Peyer's patch (tissue), 4 donors: ENCODE measurements at regions not wholly inside any gene's neighbourhood (a gene's known extent, or its start where the extent isn't known, plus 50 kb on each side); places are given as distances from the start of the nearest gene placed in this dataset.

Experiments used
- DNase-seq, 3 donors: peaks; one replicate each; pipeline ENCODE4 v3.0.0-alpha.2; 2017 to 2019
- H3K27ac ChIP-seq, 4 donors: fragments of 200-600 bp; sonication (generic); one replicate each; pipeline ENCODE4 v1.5.1; 2016 to 2019
- H3K27me3 ChIP-seq, 2 donors: fragments of 200-600 bp; sonication (generic); one replicate each; pipeline ENCODE4 v1.5.1; 2019
- H3K36me3 ChIP-seq, 3 donors: fragments of 200-600 bp; sonication (generic); one replicate each; pipeline ENCODE4 v1.5.1; 2016 to 2019
- H3K4me1 ChIP-seq, 4 donors: fragments of 200-600 bp; sonication (generic); one replicate each; pipeline ENCODE4 v1.5.1; 2016 to 2019
- H3K4me3 ChIP-seq, 4 donors: fragments of 200-600 bp; sonication (generic); 1 replicate in 3 of 4; 2 replicates in 1 of 4; pipeline ENCODE4 v1.5.1; 2016 to 2019; ENCODE audit warnings: mild to moderate bottlenecking in 1 of 4
- H3K9me3 ChIP-seq, 4 donors: fragments of 200-600 bp; sonication (generic); one replicate each; pipeline ENCODE4 v1.5.1; 2016 to 2019; ENCODE audit warnings: mild to moderate bottlenecking in 1 of 4
- CTCF ChIP-seq, 6 experiments: fragments of 450-650 bp in 4 of 6; fragments of 200-600 bp in 2 of 6; sonication (generic) in 1 of 6; IDR thresholded peaks; one replicate each; pipeline ENCODE4 v1.5.1; 2017 to 2019; ENCODE audit warnings: antibody characterized with exemption in 6 of 6, mild to moderate bottlenecking in 3 of 6, moderate library complexity in 1 of 6
- POLR2A ChIP-seq, 2 donors: fragments of 450-650 bp; IDR thresholded peaks; one replicate each; pipeline ENCODE4 v1.5.1; 2017; ENCODE audit warnings: antibody characterized with exemption in 2 of 2, mild to moderate bottlenecking in 2 of 2, moderate library complexity in 2 of 2

- Histone ChIP-seq H3K27me3 (no peaks in the 10 kb centered on the region), H3K4me1 (no peaks in the 10 kb centered on the region), H3K27ac (no peak overlapping the region), H3K9me3 (no peaks in the 10 kb centered on the region), H3K36me3 (no peaks in the 10 kb centered on the region), H3K4me3 (no peak overlapping the region)
- DNase-seq: no peak
- TF ChIP-seq CTCF (IDR thresholded peaks at IDR 0.05): no peak
- TF ChIP-seq POLR2A (IDR thresholded peaks at IDR 0.05): no peak
Measured at GRCh38 chr7:91798425-91798824, 82.1 kb downstream of the MTERF1 start.

GRCh38 chr7:91800389-91800788, 80.1 kb downstream of the MTERF1 start:
- no peaks in the 10 kb centered on the region for H3K4me1 ChIP-seq
- DNase-seq: no peak
- no peak for TF ChIP-seq POLR2A (IDR thresholded peaks at IDR 0.05)
- TF ChIP-seq CTCF (IDR thresholded peaks at IDR 0.05): no peak

GRCh38 chr7:91801331-91801983, 79.0 kb downstream of the MTERF1 start:
- no peak overlapping the region for H3K4me3 ChIP-seq
- no peak for DNase-seq
- no peak overlapping the region for H3K27ac ChIP-seq
- H3K27me3 ChIP-seq: no peaks in the 10 kb centered on the region
- H3K4me1 ChIP-seq: no peaks in the 10 kb centered on the region
- TF ChIP-seq POLR2A (IDR thresholded peaks at IDR 0.05) (no peak), CTCF (IDR thresholded peaks at IDR 0.05) (no peak)
- no peaks in the 10 kb centered on the region for H3K9me3 ChIP-seq
- H3K36me3 ChIP-seq: no peaks in the 10 kb centered on the region

More at GRCh38 chr7:91800389-91800788, 80.1 kb downstream of the MTERF1 start:
- H3K36me3 ChIP-seq: no peaks in the 10 kb centered on the region
- no peaks in the 10 kb centered on the region for H3K9me3 ChIP-seq
- no peak overlapping the region for H3K4me3 ChIP-seq
- no peak overlapping the region for H3K27ac ChIP-seq
- H3K27me3 ChIP-seq: no peaks in the 10 kb centered on the region

- TF ChIP-seq POLR2A (IDR thresholded peaks at IDR 0.05) (no peak), CTCF (IDR thresholded peaks at IDR 0.05) (no peak)
- Histone ChIP-seq H3K27ac (no peak overlapping the region), H3K4me3 (no peak overlapping the region), H3K36me3 (no peaks in the 10 kb centered on the region), H3K27me3 (no peaks in the 10 kb centered on the region), H3K9me3 (no peaks in the 10 kb centered on the region), H3K4me1 (no peaks in the 10 kb centered on the region)
- no peak for DNase-seq
Measured at GRCh38 chr7:91811236-91811635, 69.3 kb downstream of the MTERF1 start.

- Histone ChIP-seq H3K9me3 (no peaks in the 10 kb centered on the region), H3K36me3 (no peaks in the 10 kb centered on the region), H3K27ac (no peak overlapping the region), H3K4me1 (no peaks in the 10 kb centered on the region), H3K4me3 (no peak overlapping the region), H3K27me3 (no peaks in the 10 kb centered on the region)
- TF ChIP-seq CTCF (IDR thresholded peaks at IDR 0.05) (no peak), POLR2A (IDR thresholded peaks at IDR 0.05) (no peak)
- DNase-seq: no peak
Measured at GRCh38 chr7:91811641-91812040, 68.9 kb downstream of the MTERF1 start.

GRCh38 chr7:91812388-91812787, 68.1 kb downstream of the MTERF1 start:
- H3K9me3 ChIP-seq: no peaks in the 10 kb centered on the region
- H3K4me3 ChIP-seq: no peak overlapping the region
- no peak for DNase-seq

More at GRCh38 chr7:91812388-91812787, 68.1 kb downstream of the MTERF1 start:
- H3K36me3 ChIP-seq: no peaks in the 10 kb centered on the region
- H3K4me1 ChIP-seq: no peaks in the 10 kb centered on the region
- no peak for TF ChIP-seq POLR2A (IDR thresholded peaks at IDR 0.05)
- TF ChIP-seq CTCF (IDR thresholded peaks at IDR 0.05): no peak
- no peaks in the 10 kb centered on the region for H3K27me3 ChIP-seq
- no peak overlapping the region for H3K27ac ChIP-seq
